CD4-positive, alpha-beta T cell treated with Interferon alpha-2 for 1 hour (primary cell): ENCODE measurements at regions not wholly inside any gene's neighbourhood (a gene's known extent, or its start where the extent isn't known, plus 50 kb on each side); places are given as distances from the start of the nearest gene placed in this dataset.

Source experiments
- DNase-seq, 2 donors: peaks; one replicate each; pipeline ENCODE4 v3.0.0-alpha.2; 2020 to 2022

DNA sequence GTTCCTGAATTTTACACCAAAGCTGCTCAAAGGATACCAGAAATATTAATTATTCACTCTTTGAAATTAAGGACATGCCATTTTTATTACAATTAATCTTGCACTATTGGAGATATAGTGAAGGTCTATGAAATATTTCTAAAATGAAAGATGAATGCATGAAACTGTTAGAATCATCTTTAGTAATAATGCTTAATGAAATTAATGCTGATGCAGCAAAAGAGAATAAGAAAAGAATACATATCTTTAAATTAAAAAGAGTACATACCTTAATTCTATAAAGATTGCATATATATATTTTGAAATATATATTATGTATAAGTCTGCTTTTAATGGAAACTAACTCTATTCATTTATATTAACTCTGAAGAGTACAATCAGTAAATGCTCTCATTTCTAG, 236.0 kb downstream of the ALX1 start:
- DNase-seq = no peak

DNA sequence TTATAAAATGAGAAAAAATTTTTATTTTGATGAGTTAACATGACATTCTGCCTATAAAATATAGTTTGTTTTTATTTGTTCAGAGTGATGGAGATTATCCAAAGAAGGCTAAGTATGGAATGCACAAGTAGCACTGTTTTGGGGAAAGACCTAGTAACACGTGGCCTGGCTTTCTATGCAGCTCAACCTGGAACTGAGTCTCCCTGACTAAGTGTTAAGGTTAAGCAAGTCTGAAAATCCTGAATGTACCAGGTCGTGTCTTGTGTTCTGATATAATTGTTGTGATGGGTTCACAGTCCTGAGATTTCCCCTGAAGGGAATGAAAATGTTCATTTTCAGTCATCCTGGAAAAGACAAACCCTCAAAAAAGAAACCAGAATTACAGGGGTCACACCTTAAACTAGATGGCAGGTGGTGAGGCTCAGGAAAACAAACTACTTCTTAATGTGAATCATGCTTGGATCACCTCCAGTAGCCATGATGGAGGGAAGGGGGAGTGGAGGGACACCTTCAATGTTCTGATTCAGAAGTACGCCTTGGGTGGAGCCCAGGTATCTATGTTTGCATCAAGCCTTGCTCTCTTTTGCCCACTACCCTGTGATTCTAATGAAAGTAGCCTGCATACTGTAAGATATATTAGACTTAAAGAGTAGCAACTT, 236.8 kb downstream of the ALX1 start:
- DNase-seq = no peak

DNA sequence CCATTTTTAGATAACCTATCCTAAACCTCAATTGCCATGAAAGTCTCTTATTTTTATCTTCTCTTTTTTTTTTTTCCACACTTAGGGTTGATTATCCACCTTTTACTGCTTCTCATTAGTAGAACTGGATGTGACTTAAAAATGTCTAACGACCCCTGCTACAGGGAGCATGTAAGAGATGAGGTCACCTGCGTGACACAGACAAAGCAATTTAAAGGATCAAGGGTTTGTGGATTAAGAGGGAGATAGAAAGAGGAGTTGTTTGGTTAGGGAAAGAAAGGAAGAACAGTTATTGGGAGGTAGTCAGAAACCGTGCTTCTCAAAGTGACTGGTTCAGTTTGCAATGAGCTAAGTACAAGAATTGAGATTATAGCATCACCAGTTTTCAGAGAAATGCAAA, 239.1 kb downstream of the ALX1 start:
- no peak for DNase-seq

DNA sequence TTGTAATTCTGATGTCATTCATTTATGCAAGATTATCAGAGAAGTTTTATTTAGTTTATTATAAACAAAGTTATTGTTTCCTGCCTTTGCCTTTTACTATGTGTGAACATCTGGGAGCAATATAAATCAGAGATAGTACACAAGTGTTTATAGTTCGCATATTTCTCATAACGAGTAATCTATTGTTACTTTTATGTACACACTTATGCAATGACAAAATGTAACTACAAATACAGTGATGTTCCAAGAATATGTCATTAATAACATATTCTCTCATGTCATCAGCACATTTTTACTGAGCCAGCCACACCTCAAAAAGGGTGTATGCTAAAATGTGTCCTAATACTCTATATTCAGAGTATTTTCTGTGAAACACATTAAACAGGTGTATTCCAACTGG, 243.2 kb downstream of the ALX1 start:
- no peak for DNase-seq

DNA sequence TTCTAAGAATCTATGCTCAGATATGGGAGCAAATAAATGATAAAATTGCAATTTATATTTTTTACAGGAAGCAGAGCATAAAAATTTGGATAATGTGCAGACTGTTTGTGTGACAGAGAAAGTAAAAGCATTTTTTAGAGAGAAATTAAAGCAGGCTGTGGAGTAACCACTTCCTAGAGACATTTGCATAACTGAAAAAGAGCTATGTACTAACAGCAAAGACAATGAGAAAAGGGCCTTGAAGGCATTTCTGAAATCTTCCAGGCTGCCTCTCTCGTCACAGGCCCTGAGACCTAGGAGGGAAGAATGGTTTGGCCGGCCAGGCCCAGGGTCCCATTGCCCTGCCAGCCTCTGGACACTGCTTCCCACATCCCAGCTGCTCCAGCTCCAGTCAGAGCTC, 247.2 kb downstream of the ALX1 start:
- DNase-seq = no peak

DNA sequence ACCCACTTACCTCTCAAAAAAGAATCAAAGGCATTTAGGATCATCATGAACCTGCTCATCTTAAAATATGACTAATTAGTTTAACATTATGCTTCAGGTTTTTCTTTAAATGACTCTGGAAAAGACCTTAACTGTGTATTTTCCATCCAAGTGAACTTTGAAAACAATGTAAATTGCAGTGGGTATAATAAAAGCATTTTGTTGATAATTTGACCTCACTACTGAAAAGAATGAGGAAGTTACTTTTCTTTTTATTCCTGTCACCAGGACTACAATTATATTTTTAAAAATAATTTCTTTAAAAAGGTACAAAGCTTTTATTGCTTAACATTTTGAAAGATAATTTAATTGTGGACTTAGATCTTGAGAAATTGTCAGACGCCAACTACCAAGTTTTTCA, 249.9 kb downstream of the ALX1 start:
- DNase-seq = no peak

DNA sequence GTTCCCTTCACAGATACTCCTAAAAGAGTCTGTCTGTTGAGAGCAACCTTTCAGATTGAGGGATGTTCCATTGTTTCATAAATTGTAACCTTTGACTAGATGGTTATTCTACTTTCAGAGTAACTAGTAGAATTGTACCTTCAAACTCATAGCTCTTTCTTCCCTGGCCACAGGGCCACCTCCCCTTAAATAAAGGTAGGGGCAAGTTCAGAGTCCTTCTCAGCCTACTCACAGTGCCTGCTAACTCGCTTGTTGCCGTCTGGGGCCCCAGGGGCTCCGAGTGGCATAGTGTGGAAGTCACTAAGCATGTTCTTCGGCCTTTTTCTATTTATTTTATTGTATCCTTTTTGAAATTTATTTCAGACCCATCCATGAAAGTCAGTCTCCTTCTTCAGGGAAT, 250.4 kb downstream of the ALX1 start:
- no peak for DNase-seq

DNA sequence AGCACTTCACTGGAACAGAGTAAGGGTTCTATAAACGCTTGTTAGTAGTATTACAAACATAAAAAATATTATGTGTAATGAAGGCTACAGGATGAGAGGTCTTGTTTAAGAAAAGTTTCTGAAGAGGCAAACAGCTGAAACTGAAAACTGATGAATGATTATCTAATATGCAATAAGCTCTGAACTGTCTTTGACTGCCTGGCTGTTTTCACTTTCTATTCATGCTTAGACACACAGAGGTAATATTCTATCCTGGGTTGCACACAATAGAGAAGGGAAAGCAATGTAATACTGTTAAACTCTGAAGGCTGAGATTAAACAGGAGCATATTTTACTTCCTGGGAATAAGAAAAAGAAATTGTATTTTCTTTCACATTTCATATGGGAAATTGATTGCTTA, 251.3 kb downstream of the ALX1 start:
- DNase-seq = no peak

DNA sequence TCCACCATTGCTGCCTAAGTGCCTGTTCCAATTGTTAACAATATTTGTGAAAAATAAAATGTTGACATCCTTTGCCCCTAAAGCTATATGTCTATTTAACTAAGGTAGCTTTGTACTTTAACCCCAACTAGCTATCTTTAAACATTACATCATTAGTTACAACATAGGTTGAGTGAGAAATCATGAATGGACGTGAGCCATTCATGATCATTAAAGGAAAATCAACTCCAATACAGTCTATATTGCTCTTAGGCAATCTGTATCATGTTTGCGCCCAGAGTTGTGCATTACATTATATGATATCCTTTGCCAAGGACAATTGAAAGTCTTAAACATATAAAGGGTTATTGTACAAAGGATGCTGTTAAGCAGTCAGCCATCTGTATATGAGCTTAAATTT, 269.6 kb downstream of the ALX1 start:
- no peak for DNase-seq

DNA sequence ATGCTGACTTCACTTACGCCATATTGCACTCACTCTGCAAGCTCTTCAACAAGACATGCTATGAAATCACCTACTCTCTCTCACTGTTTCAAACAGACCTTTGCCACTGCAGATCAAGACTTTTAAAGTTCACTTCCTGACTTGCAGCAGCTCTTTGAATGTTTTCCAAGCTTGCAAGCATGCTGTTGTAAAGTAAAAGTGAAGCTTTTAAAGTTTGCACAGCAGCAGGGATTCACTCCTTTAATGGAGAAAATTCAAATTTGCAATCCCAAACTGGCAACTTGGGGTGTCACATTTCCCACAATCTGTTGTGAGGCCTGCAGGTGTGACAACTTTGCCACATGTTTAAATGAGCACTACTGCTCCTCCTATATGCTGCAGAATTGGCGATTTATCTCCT, 270.9 kb downstream of the ALX1 start:
- no peak for DNase-seq

DNA sequence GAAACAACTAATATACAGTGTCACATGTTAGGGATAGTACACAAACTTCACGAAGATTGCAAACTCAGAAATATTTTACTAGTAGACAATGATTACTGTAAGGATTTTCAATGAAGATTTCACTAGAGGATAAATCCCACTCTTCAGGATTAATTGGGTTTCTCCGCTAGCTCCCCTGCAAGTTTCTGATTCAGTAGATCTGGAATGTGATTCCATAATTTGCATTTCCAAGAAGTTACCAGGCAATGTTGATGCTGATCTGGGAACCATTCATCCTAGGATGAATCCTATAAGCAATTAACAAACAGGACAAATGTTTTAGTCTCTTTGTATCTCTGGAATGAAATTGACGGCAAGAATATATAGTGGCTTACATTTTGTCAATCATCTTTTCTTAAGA, 272.4 kb downstream of the ALX1 start:
- DNase-seq = no peak

DNA sequence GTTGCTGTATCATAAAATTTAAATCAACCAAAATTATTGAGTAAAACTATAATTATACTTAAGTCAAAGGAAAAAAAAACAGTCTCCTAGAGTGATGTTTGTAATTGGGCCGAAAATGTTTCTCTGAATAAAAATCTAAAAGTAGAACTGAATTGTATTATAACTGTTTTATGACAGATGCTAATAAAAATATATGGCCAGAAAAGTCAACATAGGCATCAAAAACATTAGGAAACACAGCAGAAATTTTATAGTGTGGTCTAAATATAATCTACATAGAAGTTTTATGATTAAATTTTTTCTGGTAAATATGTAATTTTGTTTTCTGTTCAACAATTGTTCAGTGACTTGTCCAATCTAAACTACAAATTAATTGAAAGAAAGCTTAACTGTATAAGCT, 277.8 kb downstream of the ALX1 start:
- DNase-seq = no peak

DNA sequence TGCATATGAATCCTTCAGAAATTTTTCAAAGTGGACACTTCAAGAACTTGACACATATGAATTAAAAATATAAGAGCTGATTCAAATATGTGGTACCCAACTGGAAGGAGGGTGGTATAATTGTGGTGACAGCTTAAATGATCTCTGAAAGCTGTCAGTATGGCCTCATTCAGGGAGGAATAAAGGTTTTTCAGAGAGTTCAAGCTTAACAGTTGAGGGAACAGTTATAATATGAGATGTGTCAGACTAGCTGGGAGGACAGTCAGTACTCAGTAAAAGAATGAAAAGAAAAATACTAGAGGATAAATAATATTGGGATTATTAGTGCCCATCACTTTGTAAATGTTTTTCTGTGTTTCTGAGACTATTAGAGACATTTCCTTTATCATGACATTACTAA, 277.5 kb downstream of the RASSF9 start:
- DNase-seq = no peak

DNA sequence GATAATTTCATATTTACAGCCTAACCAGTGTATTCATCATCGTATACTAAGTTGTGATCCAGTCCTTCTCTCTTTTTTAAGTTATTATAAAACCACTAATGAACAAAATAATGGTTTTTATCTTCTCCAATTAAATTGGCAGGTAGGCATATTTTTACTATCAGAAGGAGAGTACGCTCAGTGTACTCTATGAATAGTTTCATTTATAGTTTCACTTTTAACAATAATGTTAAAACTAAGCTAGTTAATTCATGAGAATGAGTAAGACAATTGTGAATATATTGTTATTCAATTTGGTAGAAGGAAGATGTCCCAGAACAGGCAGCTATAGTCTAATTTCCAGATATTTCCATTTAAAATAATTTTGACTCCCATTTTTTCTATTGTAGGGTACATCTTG, 277.1 kb downstream of the RASSF9 start:
- DNase-seq = no peak

DNA sequence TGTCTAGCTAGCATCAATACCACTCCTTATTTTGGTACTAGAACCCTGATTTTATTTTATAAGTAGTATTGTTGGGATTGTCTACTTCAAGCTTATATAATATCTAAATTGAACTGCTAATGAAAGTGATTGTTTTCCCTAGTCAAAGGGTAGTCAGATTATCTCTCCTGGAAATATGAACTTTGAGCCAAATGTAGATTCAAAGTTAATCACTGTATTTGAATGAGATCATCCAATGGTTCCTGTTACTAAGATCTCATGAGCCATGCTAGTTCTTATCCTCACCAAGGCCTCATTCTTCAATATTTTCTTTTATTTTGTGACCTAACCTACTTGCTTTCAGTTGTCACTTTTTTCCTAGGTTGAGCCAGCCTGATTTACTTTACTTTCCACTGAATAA, 276.7 kb downstream of the RASSF9 start:
- DNase-seq = no peak

DNA sequence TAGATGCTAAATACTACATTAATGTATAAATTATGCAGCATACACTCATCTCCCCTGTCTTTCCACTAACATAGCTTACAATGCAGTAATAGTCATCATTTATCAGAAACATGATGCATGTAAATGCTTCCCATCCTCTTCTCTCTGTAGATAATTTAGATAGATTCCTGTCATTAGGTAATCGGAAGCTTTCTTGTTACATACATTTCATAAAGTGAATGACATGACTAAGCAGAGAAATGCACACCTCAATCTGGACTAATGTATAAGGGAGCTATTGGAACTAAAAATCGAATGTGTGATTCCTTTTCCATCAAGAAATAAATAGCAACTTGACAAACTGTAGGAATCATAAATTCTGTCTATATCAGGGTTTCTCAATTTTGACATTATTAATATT, 273.4 kb downstream of the RASSF9 start:
- DNase-seq = no peak

DNA sequence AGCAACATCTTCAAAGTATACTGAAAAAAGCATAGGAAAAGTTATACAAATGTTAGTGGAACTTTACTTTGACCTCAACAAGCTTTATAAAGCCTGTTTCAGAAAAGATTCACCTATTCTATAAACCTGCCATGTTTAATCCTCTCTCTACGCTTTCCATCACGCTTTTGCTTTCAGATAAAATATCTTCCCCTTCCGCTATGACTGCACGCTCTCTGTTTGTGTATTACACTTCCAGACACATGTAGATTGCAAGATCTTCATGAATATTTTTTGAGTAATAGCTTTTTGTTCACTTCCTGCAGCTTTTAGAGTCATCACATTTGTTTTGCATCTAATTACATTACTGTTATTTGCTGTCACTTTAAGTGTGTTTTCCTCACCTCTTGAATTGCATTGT, 271.4 kb downstream of the RASSF9 start:
- no peak for DNase-seq

DNA sequence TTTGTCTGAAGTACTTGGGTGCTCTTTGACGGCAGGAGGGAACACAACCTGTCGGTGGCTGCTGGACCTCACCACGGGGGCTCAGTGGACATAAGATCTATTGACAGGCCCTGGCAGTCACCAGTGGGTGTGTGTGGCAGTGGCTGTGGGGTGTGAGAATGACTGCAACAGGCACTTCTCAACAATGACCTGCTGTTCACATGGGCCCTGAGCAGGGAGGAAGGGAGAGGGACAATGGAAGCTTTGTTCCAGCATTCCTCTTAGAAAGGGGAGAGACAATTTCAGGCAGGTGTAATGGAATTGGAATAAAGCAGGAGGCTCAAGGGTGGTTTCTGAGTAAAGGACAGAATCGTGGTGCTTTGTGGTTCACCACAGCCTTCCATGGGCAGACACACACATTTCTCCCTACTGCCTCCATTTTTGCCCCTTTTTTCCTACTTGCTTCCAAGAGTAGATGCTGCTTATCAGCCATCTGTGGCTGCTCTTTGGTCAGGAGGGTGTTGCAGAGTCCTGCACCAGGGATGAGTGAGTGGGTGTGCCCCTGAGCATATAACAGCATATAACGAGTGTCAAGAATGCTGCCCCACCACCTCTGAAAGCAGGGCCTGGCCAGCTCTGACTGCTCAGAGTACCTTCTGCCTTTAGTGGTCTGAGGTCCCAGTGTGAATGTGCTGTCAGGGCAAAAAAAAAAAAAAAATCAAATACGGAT, 267.7 kb downstream of the RASSF9 start:
- no peak for DNase-seq

DNA sequence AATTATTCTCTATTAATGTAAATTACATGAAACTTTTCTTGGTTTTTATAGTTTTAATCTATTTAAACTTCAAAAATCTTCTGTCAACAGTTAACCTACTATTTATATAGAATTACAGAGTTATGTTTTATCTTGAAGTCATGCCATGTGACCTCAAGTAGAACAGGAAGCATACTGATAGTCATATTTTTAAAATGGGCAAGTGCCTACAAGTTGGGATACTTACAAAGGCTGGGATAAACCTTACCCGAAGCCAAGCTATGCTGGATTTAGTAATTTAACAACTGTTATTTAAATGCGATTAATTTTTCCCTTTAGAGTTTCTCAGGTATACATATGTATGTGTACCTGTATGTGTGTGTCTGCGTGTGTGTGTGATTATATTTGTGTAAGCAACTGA, 266.9 kb downstream of the RASSF9 start:
- no peak for DNase-seq

DNA sequence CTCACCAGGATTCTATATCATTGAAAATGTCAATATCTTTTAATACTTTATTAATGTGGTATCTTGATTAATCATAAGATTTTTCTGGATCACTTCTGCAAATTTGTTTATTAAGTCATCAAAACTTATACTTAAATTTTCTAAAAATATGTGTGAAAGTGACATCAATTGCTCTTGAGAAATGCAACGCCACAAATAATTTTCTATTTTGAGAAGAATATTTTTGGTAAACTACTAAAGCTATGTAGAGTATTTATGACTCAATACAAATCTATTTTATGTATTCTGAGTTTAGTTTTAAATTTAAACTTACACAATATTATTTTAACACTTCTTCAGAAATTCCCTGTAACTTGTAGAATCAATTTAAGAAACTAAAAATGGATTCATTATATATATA, 263.3 kb downstream of the RASSF9 start:
- no peak for DNase-seq

DNA sequence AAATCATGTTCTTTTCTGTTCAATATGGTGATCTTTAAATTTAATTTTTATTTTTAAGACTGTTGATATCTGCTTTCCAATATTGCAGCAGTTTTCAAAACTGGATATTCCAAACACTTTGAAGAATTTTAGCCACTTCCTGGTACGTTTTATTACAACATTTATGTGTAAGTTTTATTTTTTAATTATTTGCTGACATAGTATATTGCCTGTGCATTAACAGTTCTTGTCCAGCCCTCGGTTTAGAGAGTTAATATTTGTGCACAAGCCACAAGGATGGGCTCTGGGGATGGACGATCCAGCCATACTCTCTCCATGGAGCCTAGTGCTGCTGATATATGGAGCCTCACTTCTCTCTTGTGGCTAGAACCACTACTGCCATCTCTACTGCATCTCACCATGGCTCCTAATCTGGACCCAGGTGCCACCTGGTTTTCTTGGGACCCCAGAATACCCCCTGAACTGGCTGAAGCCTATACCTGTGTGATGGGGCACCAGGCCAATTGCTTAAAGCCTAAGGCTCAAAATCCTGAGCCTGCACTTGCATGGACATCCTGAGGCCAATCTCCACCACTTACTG, 262.5 kb downstream of the RASSF9 start:
- DNase-seq = no peak

DNA sequence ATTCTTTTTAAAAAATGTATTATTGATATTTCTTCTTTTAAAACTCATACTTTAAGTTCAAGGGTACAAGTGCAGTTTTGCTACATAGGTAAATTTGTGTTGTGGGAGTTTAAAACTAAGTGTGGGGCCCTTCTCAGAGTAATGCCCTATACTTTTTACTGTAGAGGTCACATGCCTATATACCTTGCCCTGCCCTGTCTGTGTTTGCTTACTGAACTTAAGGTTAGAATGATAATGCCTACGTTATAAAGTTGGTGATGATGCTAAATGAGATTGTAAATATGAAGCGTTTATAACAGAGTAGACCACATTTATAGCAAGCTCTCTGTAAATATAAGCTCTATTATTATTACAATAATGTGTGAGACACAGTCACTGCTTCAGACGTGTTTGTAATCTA, 261.9 kb downstream of the RASSF9 start:
- DNase-seq = no peak

DNA sequence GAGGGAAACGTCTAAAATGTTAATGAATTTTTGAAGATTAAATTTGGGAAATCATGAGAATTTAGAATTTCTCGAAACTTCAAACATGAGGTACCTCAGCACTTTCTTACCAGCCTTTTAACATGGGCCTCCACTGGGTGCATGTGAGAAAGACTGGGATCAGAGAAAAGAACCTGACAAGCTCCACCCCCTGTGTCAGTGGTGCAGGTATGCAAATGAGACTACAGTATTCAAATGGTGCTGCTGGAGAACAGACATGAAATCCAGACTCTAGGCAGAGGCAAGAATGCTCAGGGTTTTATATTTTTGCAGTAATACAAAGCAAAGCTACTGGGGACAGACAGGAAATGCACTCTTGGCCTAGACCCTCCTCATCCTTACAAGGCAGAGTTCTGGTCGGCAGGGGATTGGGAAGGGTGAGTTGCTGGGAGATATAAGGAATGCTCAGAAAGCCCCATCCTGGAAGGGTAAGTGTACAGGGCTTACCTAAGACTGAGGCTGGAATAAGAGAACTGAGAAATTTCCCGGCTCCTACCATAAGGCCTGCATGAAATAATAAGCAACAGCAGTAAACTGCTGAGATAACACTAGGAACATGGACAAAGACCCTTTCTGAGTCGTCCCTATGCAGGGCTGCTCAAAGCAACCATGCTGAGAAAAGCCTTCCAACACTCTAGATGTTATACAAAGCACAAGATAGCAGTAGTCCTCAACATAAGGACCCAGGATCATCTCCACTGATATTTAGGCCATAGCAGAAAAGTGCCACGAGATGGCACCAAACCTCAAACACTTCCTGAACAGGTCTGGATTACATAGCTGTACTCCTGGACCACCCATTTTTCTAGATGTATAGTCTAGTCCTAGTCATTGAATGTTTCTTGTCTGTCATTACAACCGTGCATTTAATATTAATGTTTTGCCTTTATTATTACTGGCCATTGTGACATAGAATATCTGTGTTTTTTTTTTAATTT, 260.8 kb downstream of the RASSF9 start:
- no peak for DNase-seq
